Gastrocnemius medialis (tissue), 4 donors: ENCODE measurements at regions not wholly inside any gene's neighbourhood (a gene's known extent, or its start where the extent isn't known, plus 50 kb on each side); places are given as distances from the start of the nearest gene placed in this dataset.

Experiments
- POLR2A ChIP-seq, 2 donors: fragments of 450-650 bp; IDR thresholded peaks; one replicate each; pipeline ENCODE4 v1.6.1; 2017; ENCODE audit warnings: antibody characterized with exemption in 2 of 2, mild to moderate bottlenecking in 2 of 2, moderate library complexity in 2 of 2
- TF ChIP-seq, protein P1 (sequence below), 5 experiments: fragments of 450-650 bp in 3 of 5; fragments of 200-600 bp in 2 of 5; sonication (generic) in 2 of 5; IDR thresholded peaks in 4 of 5; conservative IDR thresholded peaks in 1 of 5; 1 replicate in 4 of 5; 2 replicates in 1 of 5; pipeline ENCODE4 v1.5.1; 2016 to 2019; ENCODE audit warnings: antibody characterized with exemption in 5 of 5, mild to moderate bottlenecking in 3 of 5, moderate library complexity in 3 of 5

DNA sequence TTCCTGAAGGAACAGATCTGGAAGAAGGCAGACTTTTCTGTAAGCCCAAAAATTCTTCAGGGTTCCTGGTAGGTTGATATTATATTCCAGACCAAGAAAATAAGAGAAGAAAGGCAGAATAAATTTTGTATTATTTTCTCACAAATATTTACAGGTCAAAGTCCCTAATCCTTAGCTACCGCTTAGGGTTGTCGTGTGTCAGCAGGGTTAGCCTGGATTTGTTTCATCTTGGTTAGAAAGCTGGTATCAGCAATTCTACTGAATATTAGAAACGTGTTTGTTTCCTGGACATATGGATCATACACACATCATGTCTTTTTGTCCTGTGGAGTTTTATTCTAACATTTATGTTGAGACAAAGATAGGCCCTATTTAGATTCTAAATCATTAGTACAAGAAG is 232.9 kb upstream of the CXXC4 start:
- TF ChIP-seq, protein P1, sequence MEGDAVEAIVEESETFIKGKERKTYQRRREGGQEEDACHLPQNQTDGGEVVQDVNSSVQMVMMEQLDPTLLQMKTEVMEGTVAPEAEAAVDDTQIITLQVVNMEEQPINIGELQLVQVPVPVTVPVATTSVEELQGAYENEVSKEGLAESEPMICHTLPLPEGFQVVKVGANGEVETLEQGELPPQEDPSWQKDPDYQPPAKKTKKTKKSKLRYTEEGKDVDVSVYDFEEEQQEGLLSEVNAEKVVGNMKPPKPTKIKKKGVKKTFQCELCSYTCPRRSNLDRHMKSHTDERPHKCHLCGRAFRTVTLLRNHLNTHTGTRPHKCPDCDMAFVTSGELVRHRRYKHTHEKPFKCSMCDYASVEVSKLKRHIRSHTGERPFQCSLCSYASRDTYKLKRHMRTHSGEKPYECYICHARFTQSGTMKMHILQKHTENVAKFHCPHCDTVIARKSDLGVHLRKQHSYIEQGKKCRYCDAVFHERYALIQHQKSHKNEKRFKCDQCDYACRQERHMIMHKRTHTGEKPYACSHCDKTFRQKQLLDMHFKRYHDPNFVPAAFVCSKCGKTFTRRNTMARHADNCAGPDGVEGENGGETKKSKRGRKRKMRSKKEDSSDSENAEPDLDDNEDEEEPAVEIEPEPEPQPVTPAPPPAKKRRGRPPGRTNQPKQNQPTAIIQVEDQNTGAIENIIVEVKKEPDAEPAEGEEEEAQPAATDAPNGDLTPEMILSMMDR (IDR thresholded peaks at IDR 0.05 in 4 of 5, conservative IDR thresholded peaks at IDR 0.05 in 1 of 5) = no peak
- no peak for TF ChIP-seq POLR2A (IDR thresholded peaks at IDR 0.05)
